D341Med (cell line): ENCODE measurements at regions not wholly inside any gene's neighbourhood (a gene's known extent, or its start where the extent isn't known, plus 50 kb on each side); places are given as distances from the start of the nearest gene placed in this dataset.

Source experiments
- DNase-seq: peaks from one replicate; pipeline ENCODE4 v3.0.0; 2012; ENCODE audit warnings: low spot score

DNA sequence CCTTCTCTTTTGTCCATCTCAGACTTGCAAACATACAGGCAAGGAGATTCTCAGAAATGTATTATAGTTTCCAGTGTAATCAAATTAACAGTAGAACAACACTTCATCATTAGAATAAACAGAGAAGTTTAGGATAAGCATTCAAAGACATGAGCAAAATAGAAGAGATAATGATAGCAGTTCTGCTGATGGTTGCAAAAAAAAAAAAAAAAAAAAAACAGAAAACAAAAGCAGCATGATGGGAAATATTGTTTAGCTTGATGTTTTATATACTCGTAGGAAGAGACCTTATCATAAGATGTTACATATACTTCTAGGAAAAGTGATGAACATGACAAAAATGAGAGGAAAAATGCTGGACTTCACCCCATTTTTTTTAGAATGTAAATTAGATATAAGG is 1356.2 kb downstream of the MAT2B start:
- no peak for DNase-seq

DNA sequence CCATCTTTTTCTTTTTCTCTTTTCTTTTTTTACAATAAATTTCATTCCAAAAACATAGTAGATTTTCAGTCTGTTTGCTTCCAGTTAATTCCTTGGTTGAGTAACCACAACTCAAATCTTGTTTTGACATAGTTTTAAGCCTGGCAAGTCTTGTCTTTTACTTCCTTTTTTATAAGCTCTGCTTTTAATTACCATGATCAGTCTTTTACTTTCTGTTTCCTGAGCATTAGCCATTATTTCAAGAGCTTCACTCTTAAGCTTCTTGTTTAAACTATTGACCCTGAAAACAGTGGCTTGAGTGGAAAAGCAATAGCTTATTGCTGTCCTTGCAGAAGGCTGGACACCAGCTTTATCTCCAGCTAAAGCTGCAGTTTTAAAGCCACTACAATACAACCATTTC is 1363.3 kb downstream of the MAT2B start:
- no peak for DNase-seq

DNA sequence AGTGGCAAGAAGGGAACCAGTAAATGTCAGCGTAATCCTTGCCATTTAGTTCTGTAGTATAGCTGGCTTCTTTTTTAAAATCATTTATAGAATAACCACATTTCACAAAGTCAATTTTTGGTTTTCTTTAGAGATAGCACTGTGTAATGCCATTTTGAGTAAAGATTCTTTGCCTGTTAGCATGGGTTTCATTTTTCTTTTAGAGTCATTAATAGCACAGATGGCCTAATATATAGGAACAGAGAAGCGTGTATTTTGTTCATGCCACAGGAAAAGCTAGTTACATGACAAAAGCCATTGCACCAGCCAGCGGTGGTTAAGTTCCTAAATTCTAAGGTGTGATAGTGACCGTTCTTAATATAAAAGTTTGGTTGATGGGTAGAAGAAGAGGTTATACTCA is 1363.9 kb downstream of the MAT2B start:
- DNase-seq: no peak

DNA sequence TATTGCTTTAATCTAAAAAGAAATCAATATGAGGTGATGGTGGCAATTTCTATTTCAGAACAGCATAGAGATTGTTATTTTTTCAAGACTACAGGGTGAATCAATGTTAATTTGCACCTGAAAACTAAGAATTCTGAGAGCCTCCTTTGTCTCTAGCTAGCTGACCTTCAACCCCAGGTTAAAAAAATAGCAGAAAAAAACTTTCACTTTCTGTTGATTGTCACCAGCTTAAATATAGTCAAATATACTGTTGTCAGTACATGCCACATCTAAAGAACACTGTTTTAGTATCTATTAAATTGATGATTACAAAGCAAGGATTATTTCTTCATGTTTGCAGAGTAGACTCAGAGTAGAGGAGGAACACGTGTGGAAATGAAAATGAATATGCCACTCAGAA is 1371.4 kb downstream of the MAT2B start:
- DNase-seq: no peak

DNA sequence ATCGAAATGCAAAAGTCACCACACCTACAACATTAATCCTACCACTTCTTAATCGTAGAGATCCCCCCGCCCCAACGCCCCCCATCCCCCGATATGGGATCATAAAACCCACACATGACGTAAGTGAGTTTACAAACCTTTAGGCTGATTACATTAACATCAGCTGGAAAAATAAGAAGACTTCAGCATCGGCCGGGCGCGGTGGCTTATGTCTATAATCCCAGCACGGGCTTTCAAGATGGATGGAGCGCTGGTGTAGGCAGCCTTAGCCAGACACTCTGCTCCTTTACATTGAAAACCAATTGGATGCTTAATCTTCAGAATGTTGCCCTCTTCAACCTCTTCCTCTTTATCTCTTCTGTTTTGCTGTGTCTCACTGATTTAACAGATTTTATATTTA is 1376.0 kb downstream of the MAT2B start:
- peak; percentile 44 for DNase-seq

DNA sequence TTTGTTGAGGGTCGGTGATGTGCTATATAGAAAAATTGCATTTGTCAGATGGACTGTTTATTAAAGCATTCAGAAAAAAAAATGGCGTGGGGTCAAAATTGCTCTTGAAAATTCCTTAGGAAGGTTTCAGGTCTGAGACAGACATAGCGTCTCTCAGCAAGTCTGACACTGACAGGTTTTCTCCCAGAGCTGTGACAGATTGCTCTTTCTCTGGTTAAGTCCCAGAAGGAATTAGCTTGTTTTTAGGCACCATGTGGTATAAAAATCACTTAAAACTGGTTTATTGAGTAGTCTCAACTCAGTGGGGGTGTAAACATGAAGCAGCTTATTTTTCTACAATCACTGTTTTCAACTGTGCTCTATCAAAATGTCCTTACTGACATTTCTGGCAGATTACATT is 1379.8 kb downstream of the MAT2B start:
- peak; percentile 36 for DNase-seq

DNA sequence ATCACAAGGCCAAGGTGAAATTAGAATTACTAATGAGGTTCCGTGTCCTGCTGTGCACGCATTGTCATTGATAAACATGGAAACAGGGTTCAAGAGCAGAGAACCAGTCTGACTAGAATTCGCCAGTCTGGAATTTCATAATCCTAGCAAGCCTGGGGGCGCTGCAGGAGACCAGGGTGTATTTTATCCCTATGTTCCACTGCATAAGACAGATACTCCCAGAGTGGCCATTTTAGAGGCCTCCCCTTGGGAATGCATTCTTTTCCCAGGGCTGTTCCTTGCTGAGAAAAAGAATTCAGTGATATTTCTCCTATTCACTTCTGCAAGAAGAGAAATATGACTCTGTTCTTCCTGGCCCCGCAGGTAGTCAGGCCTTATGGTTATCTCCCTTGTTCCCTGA is 1387.7 kb downstream of the MAT2B start:
- DNase-seq: no peak

DNA sequence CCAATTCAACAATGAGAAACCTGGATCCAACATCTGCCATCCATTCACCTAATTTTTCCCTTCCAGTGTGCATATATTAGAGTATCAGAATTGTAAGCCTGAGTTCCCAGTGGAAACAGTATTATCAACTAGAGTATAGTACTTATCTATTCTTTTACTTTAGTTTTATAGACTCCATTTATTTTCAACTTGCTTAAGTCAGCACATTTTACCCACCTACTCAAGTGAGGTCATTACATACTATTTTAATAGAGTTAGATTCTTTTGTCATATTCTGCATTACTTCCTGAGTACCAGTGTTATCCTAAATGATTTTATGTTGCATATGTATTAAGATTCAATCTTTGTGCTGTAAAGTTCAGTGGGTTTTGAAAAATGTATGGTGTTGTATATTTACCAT is 1393.3 kb downstream of the MAT2B start:
- no peak for DNase-seq

DNA sequence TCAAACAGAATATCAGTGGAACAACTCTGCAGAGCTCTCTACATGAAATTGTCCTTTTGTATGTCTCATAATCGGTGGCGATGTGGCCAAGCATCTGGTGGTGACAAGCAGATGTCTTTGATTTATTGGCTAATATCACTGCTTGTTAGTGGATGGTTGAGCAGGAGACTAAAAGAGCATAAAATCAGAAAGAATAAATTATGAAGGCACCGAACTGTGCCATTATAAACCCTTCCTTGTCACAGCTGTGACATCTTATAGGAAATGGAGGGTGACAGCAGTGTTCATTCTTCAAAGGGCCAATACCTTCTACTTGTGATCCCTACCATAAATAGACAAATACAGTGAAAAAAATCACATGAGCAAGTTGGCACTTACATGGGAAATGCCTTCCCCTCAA is 1404.3 kb downstream of the MAT2B start:
- DNase-seq: no peak

DNA sequence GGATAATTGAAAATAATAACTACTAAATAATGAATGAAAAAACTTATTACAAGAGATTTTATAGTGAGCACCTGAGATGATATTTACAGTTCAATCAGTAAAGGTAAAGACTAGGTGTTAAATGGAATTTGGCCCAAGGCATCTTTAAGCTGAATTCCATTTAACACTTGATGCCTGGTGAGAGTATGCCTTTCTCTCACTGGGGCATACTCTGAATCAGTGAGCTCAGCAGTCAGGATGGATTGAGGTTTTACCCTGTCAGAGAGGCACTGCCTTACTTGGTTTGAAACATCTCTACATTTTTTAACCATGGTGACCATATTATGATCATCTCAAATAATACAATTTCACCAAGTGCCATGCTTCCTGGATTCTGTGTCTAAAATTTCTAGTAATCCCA is 1416.3 kb downstream of the MAT2B start:
- DNase-seq: no peak

DNA sequence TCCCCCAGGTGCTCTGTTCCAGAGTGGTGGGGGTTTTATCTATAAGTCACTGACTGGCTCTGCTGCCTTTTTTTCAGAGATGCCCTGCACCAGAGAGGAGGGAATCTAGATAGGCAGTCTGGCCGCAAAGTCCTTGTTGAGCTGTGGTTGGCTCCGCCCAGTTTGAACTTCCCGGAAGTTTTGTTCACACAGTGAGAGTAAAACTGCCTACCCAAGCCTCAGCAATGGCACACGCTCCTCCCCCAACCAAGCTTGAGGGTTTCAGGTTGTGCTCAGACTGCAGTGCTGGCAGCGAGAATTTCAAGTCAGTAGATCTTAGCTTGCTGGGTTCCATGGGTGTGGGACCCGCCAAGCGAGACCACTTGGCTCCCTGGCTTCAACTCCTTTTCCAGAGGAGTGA is 1428.6 kb downstream of the MAT2B start:
- no peak for DNase-seq

DNA sequence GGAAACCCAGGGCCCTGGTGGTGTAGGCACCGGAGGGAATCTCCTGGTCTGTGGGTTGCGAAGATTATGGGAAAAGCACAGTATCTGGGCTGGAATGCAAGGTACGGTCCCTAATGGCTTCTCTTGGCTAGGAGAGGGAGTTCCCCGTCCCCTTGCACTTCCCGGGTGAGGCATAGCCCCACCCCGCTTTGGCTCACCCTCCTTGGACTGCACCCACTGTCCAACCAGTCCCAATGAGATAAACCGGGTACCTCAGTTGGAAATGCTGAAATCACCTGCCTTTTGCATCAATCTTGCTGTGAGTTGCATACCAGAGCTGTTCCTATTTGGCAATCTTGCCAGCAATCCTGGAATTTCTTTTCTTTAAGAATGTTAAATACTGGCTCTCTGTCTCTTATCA is 1429.1 kb downstream of the MAT2B start:
- DNase-seq: no peak

DNA sequence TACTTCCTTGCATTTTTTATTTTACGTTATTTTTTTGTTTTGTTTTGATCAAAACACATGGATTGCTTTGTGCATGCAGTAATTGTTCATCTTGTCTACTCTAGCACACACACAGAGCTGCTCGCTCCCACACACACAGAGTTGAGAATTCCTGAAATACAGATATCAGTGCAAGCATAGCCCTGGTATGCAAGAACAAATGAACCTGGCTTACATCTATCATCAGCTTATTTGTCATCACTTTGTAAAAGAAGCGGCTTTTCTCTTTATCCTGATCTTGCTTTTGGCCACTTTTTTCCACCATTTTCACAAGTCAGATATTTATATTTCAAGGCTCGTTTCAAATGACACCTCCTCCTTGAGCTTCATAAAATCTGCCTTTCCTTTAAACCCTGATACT is 1435.7 kb downstream of the MAT2B start:
- no peak for DNase-seq

DNA sequence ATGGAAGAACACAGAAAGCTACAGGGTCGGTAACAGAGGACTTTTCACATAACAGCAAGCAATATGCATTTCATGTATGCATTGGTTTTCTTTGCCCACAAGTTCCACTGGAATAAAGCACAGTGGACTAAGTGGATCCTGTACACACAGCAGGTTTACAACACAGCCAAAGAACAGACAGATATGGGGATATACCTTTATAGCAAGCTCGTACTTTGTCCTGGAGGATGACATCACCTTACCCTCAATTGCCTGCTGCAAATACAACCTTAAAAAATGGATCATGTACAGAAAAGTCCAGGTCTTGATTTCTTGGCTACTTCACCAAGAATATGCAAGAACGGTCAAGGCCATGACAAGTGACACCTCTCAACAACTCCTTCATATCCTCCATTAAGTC is 1445.5 kb downstream of the MAT2B start:
- DNase-seq: no peak

DNA sequence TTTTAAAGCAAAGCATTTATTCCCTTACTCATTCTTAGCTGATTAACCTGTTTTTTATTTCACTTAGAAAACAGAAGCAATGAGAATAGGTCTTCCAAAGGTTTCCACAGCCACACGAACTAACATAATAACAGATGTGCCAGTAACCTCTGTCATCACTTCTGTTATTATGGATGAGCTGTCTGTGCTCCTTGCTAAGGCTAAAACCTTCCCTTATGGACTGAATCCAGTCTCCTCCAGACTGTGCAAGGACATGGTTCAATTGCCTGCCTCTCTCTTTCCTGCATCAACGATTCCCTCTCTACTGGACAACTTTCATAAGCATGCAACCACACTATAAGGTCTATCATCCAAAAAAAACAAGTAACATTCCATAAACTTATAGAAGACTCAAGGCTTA is 1446.2 kb downstream of the MAT2B start:
- no peak for DNase-seq

DNA sequence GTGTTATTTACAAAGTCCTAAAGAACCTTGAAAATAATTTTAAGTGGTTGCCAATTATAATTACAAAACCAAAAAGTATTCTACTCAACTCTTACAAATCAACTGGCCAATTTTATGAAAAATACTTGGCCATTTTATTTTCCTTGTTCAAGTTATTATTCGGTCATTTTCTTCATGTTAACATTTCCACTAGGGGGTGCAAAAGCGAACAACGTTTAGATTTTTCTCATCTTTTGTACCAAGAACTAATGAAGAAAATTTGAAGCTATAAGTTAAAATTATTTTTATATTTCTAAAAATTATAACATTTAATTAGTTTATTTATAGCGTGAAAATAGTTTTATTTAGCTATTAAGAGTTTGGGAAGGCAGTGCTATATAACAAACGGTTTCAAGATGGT is 1453.3 kb downstream of the MAT2B start:
- no peak for DNase-seq

DNA sequence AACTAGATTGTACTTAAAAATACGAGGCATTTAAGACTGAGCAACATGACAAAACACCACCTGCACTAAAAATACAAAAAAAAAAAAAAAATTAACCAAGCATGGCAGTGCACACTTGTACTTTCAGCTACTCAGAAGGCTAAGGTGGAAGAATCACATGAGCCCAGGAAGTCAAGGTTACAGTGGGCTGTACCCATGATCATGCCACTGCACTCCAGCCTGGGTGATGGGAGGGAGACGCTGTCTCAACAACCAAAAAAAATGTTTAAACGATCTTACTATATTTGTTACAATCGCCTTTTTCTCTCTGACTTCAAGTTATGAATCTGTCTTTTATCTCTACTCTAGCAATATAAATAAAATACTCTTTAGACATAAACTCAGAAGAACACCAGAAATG is 1454.3 kb downstream of the MAT2B start:
- no peak for DNase-seq

DNA sequence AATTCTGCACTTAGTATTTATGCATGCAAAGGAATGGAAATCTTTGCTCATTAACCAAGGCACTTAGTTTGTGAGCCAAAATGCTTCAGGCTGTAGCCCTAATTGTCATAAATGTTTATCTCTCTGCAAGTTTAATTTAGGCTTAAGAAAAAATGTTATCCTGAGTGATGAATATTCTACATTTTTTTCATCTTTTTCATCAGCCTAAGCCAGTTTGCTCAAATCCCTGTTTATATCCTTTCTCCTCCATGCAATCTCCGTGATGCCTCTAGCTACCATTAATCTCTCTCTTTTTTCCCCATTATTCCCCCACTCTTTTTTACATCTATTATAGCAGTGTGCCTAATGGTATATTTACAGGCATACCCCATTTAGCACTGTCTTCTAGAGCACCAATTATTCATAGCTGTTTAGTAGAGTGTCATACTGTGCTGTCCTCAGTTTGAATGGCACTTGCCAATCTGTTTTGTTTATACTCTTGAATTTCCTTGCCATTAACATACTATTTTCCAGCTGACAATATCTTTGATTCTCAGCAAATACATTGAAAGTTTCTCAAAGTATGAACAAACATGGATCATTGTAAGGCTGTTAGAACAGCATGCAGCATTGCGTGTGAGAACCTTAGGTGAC is 1457.0 kb downstream of the MAT2B start:
- DNase-seq: no peak

DNA sequence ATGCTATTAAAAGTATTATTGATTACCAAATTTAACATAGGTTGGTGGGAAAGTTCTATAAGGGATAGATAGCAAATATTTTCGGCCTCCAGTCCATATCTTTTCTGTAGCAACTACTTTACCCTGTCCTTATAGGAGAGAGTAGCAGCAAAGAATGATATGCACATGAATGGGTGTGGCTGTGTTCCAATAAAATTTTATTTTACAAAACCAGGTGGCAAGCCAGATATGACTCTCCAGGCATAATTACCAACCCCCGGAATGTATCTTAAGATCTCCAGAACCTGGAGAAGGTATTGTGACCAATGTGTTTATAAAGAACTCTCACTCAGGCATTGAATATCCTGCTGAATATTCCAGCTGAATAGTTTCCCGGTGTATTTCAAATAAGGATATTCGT is 1461.2 kb downstream of the MAT2B start:
- DNase-seq: no peak

DNA sequence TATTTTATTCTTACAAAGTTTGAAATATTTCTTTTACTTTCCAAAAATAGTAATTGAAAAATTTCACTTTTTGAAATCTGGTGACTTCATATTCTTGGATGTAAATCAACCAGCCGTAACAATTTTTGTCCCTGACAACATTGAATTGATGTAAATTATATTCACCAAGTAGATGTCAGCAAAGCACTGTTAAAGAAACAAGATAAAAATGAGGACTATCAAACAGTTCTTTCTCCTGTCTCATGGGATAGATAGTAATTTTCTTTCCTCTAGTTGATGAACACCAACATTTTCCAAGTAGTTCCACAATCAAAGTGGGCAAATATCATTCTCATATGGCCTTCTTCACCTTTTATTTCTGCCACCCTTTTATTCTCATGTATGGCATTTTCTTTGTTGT is 1461.9 kb downstream of the MAT2B start:
- DNase-seq: no peak

DNA sequence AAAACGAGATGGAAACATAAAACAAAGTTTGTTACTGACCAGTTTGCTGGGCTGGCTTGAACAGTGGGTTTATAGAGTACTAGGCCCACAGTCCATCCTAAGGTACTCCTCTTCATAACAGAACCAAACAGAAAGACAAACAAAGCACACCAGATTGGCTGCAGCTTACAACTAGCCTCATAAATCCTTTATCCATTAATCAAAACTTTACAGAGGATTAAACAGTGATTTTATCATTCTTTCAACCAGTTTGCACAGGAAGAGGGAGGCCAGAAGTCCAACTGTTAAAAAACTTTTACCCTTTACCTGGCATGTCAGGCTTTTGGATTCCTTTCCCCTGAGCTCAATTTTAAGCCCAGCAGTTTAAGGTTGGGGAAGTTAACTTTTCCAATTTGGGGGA is 1467.6 kb downstream of the MAT2B start:
- DNase-seq: no peak

DNA sequence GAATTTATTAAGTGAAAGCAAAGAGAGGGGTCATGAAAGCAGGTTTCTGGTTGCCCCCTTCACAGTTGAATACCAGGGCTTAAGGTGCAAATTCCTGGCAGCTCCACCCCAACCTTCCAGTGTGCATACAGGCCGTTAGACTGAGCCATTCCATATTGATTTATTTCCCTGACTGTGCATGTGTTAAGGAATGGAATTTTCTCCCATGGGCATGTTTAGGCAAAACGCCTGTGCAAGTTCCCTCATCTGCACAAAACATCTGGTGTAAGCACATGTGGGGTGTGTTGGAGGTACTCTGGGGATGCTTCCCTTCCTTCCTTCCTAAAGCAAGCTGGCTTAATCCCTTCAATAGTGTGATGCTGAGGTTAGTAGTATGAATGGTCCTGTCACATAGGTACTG is 1470.6 kb downstream of the MAT2B start:
- no peak for DNase-seq

DNA sequence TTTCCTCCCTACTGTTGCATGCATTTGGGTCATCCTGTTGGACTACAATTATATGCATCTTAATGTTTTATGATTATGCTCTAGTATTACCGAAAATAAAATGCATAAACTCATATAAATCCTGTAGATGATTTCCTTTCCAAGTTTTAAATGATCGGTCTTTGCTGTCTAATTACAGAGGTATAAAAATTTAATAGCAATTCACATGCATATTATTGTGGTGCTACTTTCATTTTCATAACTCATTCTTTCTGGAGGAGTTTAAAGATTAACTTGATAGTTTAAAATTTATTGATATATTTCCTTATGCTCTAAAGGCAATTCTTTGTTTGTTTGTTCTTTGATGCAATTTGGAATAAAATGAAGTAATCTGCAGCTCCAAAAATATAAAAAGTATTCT is 1475.1 kb downstream of the MAT2B start:
- DNase-seq: no peak

DNA sequence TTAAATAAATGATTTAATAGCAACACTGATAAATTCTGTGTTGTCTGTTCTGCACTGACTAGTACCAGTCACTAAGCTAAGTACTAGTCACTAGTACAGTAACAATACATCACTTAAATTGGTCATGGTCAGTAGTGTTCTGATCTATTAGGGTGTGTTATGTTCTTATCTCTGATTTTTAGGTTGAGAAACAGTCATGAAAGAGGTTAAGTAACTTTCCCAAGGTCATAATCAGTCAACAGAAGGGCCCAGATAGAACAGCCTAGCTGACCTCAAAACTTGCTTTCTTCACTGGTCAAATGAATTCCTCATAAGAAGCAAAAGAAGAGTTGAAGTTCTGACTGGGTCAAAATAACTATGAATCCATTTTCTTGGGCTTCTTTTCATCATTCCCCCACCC is 1492.7 kb downstream of the MAT2B start:
- DNase-seq: no peak

DNA sequence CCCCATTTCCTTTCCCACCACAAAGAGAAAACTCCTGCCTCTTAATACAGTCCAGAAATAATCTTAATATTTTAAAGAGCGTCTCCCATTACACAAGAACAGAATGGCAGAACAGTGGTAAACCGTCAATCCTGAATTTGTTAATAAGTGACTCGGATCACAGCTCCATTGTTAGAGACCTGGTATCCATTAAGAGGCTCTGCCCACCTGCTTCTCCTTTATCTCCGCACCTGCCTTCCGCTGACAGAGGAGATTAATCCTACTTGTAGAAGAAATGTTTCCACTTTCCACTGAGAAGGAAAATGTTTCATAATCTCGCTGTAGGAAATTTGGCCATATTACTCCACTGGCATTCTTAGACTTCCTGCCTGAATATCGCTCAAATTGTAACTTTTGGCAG is 1493.2 kb downstream of the MAT2B start:
- DNase-seq: no peak
